Lung (tissue), 11 donors: ENCODE measurements at regions not wholly inside any gene's neighbourhood (a gene's known extent, or its start where the extent isn't known, plus 50 kb on each side); places are given as distances from the start of the nearest gene placed in this dataset.

Experiments used
- ATAC-seq: fragments of 200-7000 bp; cut with Tn5 transposase; one replicate; pipeline ENCODE4 v1.9.1; 2020; ENCODE audit warnings: moderate number of reproducible peaks; ENCODE audit not compliant: insufficient read depth, low FRiP score
- DNase-seq, 3 donors: peaks; one replicate each; pipeline ENCODE4 v3.0.0-alpha.2; 2013 to 2017
- H3K27ac ChIP-seq, 2 donors: one replicate each; pipeline ENCODE4 v1.5.1; 2013; ENCODE audit warnings: mild to moderate bottlenecking in 2 of 2, moderate library complexity in 2 of 2, control low read depth in 1 of 2, inconsistent platforms in 1 of 2, low read depth in 1 of 2, low read length in 1 of 2
- H3K27me3 ChIP-seq, 3 donors: one replicate each; pipeline ENCODE4 v1.5.1; 2013; ENCODE audit warnings: low read length in 2 of 3; ENCODE audit not compliant: control insufficient read depth in 3 of 3, insufficient read depth in 3 of 3
- H3K36me3 ChIP-seq, 4 donors: one replicate each; pipeline ENCODE4 v1.5.1; 2013; ENCODE audit warnings: low read length in 4 of 4, mild to moderate bottlenecking in 1 of 4, moderate library complexity in 1 of 4; ENCODE audit not compliant: control insufficient read depth in 4 of 4, insufficient read depth in 4 of 4
- H3K4me1 ChIP-seq, 5 donors: one replicate each; pipeline ENCODE4 v1.5.1; 2013; ENCODE audit warnings: low read length in 5 of 5, mild to moderate bottlenecking in 2 of 5, moderate library complexity in 1 of 5; ENCODE audit not compliant: control insufficient read depth in 5 of 5, insufficient read depth in 5 of 5
- H3K4me3 ChIP-seq: one replicate; pipeline ENCODE4 v1.5.1; 2013; ENCODE audit warnings: mild to moderate bottlenecking, control low read depth, moderate library complexity
- H3K9ac ChIP-seq, 2 donors: one replicate each; pipeline ENCODE4 v1.5.1; 2013; ENCODE audit warnings: low read length in 2 of 2, control low read depth in 1 of 2; ENCODE audit not compliant: insufficient read depth in 1 of 2
- H3K9me3 ChIP-seq, 4 donors: one replicate each; pipeline ENCODE4 v1.5.1; 2013; ENCODE audit warnings: low read length in 3 of 4, mild to moderate bottlenecking in 1 of 4, moderate library complexity in 1 of 4; ENCODE audit not compliant: control insufficient read depth in 4 of 4, insufficient read depth in 3 of 4
- CTCF ChIP-seq: IDR thresholded peaks from 2 replicates; pipeline ENCODE4 v1.5.1; 2012; ENCODE audit warnings: mild to moderate bottlenecking; ENCODE audit errors: control extremely low read depth, extremely low read depth
- WGBS, 2 donors: extraction: QIAGEN DNeasy Blood & Tissue Kit; methylation state at CpG; one replicate each; pipeline ENCODE4 v1.1.7; 2013; 5-methylcytosine and 5-hydroxymethylcytosine counted together
- donor health status: control.
- donor health status: control.
- donor health status: Bipolar disorder and iron deficiency.
- donor health status: healthy.
- donor health status: DM: yes; HTN: yes; CAD: no.

DNA sequence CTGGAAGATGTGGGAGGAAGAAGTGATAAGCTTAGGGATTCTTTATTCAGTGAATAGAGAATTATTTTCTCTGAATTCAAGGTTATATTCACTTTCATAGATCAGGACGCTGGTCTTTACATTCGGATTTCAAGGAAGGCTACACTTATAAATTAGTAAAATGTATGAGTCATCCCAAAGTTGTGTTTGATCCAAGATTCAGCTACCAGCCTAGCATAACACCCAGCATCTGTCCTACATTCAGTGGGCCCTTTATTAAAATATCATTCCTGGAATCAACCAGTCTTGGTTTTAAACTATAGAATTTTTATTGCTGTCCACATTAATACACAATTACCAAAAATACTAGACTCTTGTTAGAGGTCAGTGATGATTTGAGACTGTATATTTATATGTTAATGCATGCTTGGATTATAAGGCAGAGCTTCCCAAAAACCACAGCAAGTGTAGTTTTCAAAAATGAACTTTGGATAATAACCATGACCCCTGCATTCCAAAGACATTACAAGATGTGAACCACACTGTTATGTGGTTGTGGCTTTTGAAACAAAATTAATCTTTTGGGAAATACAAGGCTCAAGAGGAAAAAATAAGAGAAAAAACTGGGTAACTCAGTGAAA lies 210.7 kb upstream of the CNR1 start:
- Histone ChIP-seq H3K36me3 (no peaks in the 10 kb centered on the region), H3K4me1 (no peaks in the 10 kb centered on the region), H3K27ac (no peak overlapping the region), H3K9me3 (no peaks in the 10 kb centered on the region), H3K9ac (no peak overlapping the region), H3K4me3 (no peak overlapping the region), H3K27me3 (no peaks in the 10 kb centered on the region)
- 69 to 85% methylated on average over 2 of the region's 2 CpGs for WGBS, 2 donors
- ATAC-seq = no peak
- no peak for DNase-seq
- TF ChIP-seq CTCF = no peak

DNA sequence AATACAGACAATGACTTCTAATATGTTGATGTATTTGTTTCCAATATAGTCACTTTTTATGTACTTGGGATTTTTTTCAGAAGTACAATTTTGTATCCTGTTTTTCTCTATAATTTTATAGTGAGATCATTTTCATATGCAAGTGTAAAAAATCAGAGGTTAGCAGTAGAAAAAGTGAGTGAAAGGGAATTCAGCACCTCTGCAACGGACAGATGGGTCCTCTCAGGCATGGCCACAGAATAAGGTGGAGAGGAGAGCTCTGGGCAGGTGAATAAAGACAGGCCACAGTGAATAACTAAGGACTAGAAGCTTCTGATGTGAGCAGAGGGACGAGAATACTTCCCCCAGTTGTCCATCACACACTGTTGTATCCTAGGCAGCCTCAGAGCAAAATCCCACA lies 210.1 kb upstream of the CNR1 start:
- Histone ChIP-seq H3K27me3 (no peaks in the 10 kb centered on the region), H3K36me3 (no peaks in the 10 kb centered on the region), H3K9ac (no peak overlapping the region), H3K4me1 (no peaks in the 10 kb centered on the region), H3K9me3 (no peaks in the 10 kb centered on the region), H3K4me3 (no peak overlapping the region), H3K27ac (no peak overlapping the region)
- no peak for DNase-seq
- TF ChIP-seq CTCF = no peak
- WGBS, 2 donors = 71 to 75% methylated on average over 2 of the region's 2 CpGs
- no peak for ATAC-seq

DNA sequence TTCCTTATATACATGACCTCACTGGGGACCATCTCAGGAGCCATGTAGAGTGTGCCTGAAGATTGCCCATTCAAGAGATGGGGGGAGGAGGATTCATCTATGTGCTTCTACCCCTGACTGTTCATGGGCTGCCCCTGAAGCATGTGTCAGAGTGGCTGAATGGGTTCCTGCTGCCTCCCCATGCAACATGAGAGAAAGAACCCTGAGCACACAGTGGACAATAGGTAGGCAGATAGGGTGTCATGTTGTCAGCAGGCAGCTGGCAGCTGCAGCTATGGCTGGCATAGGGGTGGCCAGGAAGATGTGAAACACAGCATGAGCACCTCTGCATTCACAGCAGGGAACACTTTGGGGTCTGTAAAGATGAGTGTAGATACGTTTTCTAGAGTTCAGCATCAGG lies 208.4 kb upstream of the CNR1 start:
- H3K27me3 ChIP-seq = no peaks in the 10 kb centered on the region
- no peaks in the 10 kb centered on the region for H3K9me3 ChIP-seq
- H3K36me3 ChIP-seq = no peaks in the 10 kb centered on the region
- H3K27ac ChIP-seq = no peak overlapping the region
- H3K9ac ChIP-seq = no peak overlapping the region
- ATAC-seq (no peak), DNase-seq (no peak)
- H3K4me1 ChIP-seq = no peaks in the 10 kb centered on the region
- H3K4me3 ChIP-seq = no peak overlapping the region
- WGBS, 2 donors = 57 to 65% methylated on average over 1 of the region's 1 CpG
- TF ChIP-seq CTCF = no peak

- DNase-seq = no peak
- TF ChIP-seq CTCF = no peak
- H3K9me3 ChIP-seq = no peaks in the 10 kb centered on the region
- no peaks in the 10 kb centered on the region for H3K36me3 ChIP-seq
- no peak for ATAC-seq
- no peak overlapping the region for H3K4me3 ChIP-seq
- no peak overlapping the region for H3K9ac ChIP-seq
- 57 to 59% methylated on average over 2 of the region's 2 CpGs for whole genome bisulfite sequencing, 2 donors
- no peaks in the 10 kb centered on the region for H3K27me3 ChIP-seq
- no peak overlapping the region for H3K27ac ChIP-seq
- no peaks in the 10 kb centered on the region for H3K4me1 ChIP-seq
Observed at GRCh38 chr6:88371480-88371879, 205.3 kb upstream of the CNR1 start.
